GM12878 (cell line): ENCODE measurements at regions not wholly inside any gene's neighbourhood (a gene's known extent, or its start where the extent isn't known, plus 50 kb on each side); places are given as distances from the start of the nearest gene placed in this dataset.

Experiments used
- ATAC-seq: fragments of 200-7000 bp; cut with Tn5 transposase; 3 replicates; pipeline ENCODE4 v1.9.1; 2020; ENCODE audit warnings: mild to moderate bottlenecking, moderate library complexity
- BruUV-seq: library from RNA; stranded (reverse); fragments of 400-500 nt; replicated peaks from 2 replicates; lab custom pipeline; 2021; lab: Mats Ljungman, UMichigan
- CTCF ChIA-PET: fragments of 300-600 bp; sonication (Branson Sonifier 250); formaldehyde crosslinking; extraction: SDS; loops from one replicate; lab custom pipeline; 2021; ENCODE audit warnings: inconsistent platforms; lab: Yijun Ruan, JAX
- POLR2A ChIA-PET: fragments of 350-600 bp; formaldehyde crosslinking; extraction: SDS; loops from one replicate; lab custom pipeline; 2021; ENCODE audit warnings: inconsistent platforms; lab: Charles Lee
- RAD21 ChIA-PET: fragments of 300-600 bp; sonication (Branson Sonifier 250); formaldehyde crosslinking; loops from one replicate; lab custom pipeline; 2023; ENCODE audit warnings: antibody characterized with exemption; ENCODE audit not compliant: unreplicated experiment; lab: Charles Lee
- SMC1A ChIA-PET: fragments of 300-600 bp; sonication (Branson Sonifier 250); formaldehyde crosslinking; loops from one replicate; lab custom pipeline; 2023; ENCODE audit not compliant: unreplicated experiment, uncharacterized antibody; lab: Charles Lee
- DNase-seq: peaks from one replicate; pipeline ENCODE4 v3.0.0-alpha.2; 2011; ENCODE audit warnings: low read depth, low spot score
- FAIRE-seq: peaks from 3 replicates; lab custom pipeline; 2011; peaks lifted over from hg19 to GRCh38; lab: Jason Lieb, UNC
- H2AFZ ChIP-seq: 2 replicates; pipeline ENCODE4 v1.6.0; 2011; ENCODE audit warnings: low read depth, low read length, control low read depth; ENCODE audit not compliant: control insufficient read depth
- H3K27ac ChIP-seq: 2 replicates; pipeline ENCODE4 v1.5.1; 2011; ENCODE audit warnings: control low read depth; ENCODE audit not compliant: control insufficient read depth, insufficient read depth
- H3K27me3 ChIP-seq, 2 experiments: replicated peaks in 1 of 2; 2 replicates each; pipeline versions ENCODE4 v1.6.0 to v1.6.1; 2011; ENCODE audit warnings: low read length in 1 of 2; ENCODE audit not compliant: control insufficient read depth in 2 of 2, insufficient read depth in 2 of 2
- H3K36me3 ChIP-seq, 2 experiments: 2 replicates each; pipeline ENCODE4 v1.5.1; 2011; ENCODE audit warnings: low read length in 1 of 2; ENCODE audit not compliant: control insufficient read depth in 2 of 2, insufficient read depth in 2 of 2
- H3K4me1 ChIP-seq: 2 replicates; pipeline ENCODE4 v1.6.1; 2011; ENCODE audit warnings: mild to moderate bottlenecking, low read length, moderate library complexity, mixed read lengths; ENCODE audit not compliant: control insufficient read depth, insufficient read depth
- H3K4me2 ChIP-seq: 2 replicates; pipeline ENCODE4 v1.6.0; 2011; ENCODE audit warnings: control low read depth; ENCODE audit not compliant: control insufficient read depth, insufficient read depth
- H3K4me3 ChIP-seq: fragments of 200-600 bp; sonication (generic); 2 replicates; pipeline ENCODE4 v1.5.1; 2016
- H3K79me2 ChIP-seq: 2 replicates; pipeline ENCODE4 v1.6.0; 2011; ENCODE audit warnings: low read length; ENCODE audit not compliant: control insufficient read depth, insufficient read depth
- H3K9ac ChIP-seq: 2 replicates; pipeline ENCODE4 v1.8.0; 2011; ENCODE audit warnings: low read length, control low read depth, mixed read lengths; ENCODE audit not compliant: control insufficient read depth, insufficient read depth
- H3K9me3 ChIP-seq: replicated peaks from 3 replicates; pipeline ENCODE4 v1.5.1; 2011; ENCODE audit warnings: mild to moderate bottlenecking, low read length; ENCODE audit not compliant: control insufficient read depth, insufficient read depth
- H4K20me1 ChIP-seq: 2 replicates; pipeline ENCODE4 v1.6.0; 2011; ENCODE audit not compliant: control insufficient read depth, insufficient read depth
- EED ChIP-seq: sonication (generic); IDR thresholded peaks from 2 replicates; pipeline ENCODE4 v1.6.1; 2016; ENCODE audit warnings: antibody characterized with exemption, low read depth
- IRF5 ChIP-seq: fragments of 450-650 bp; IDR thresholded peaks from 2 replicates; pipeline ENCODE4 v1.6.1; 2017; ENCODE audit warnings: borderline replicate concordance
- MAX ChIP-seq: IDR thresholded peaks from 2 replicates; pipeline ENCODE4 v1.6.1; 2012; ENCODE audit warnings: low read depth, low read length, improper control_type of control experiment
- NR2C2 ChIP-seq: IDR thresholded peaks from 2 replicates; pipeline ENCODE4 v1.6.1; 2011; ENCODE audit warnings: borderline replicate concordance, low read depth; ENCODE audit not compliant: control insufficient read depth, insufficient read length
- PBX3 ChIP-seq: IDR thresholded peaks from 2 replicates; pipeline ENCODE4 v1.6.1; 2011; ENCODE audit warnings: mild to moderate bottlenecking, low read depth, low read length, moderate library complexity; ENCODE audit not compliant: insufficient replicate concordance
- PRDM15 ChIP-seq: fragments of 450-650 bp; formaldehyde crosslinking; IDR thresholded peaks from 2 replicates; pipeline ENCODE4 v1.4.0; 2020; ENCODE audit warnings: mild to moderate bottlenecking, moderate library complexity
- RUNX3 ChIP-seq: IDR thresholded peaks from 2 replicates; pipeline ENCODE4 v1.6.1; 2012; ENCODE audit warnings: low read length, inconsistent platforms
- SUZ12 ChIP-seq: fragments of 200-600 bp; sonication (generic); IDR thresholded peaks from one replicate; pipeline ENCODE4 v1.6.1; 2018; ENCODE audit warnings: antibody characterized with exemption, mild to moderate bottlenecking; ENCODE audit not compliant: unreplicated experiment
- TCF3 ChIP-seq: IDR thresholded peaks from 2 replicates; pipeline ENCODE4 v1.6.1; 2012; ENCODE audit warnings: low read depth, mild to moderate bottlenecking, low read length, borderline replicate concordance; ENCODE audit not compliant: insufficient read depth
- USF1 ChIP-seq: IDR thresholded peaks from 2 replicates; pipeline ENCODE4 v1.6.1; 2011; ENCODE audit warnings: borderline replicate concordance, low read depth, mild to moderate bottlenecking, moderate library complexity, mixed read lengths, low read length; ENCODE audit not compliant: insufficient read depth; ENCODE audit errors: extremely low read length
- ZBTB11 ChIP-seq: fragments of 450-650 bp; formaldehyde crosslinking; IDR thresholded peaks from 2 replicates; pipeline ENCODE4 v1.5.0; 2022; ENCODE audit warnings: mild to moderate bottlenecking, missing genetic modification characterization
- ZNF622 ChIP-seq: fragments of 450-650 bp; IDR thresholded peaks from 2 replicates; pipeline ENCODE4 v1.6.1; 2017; ENCODE audit warnings: mild to moderate bottlenecking, inconsistent platforms
- whole genome bisulfite sequencing: methylation state at CpG from one replicate; pipeline ENCODE4 v1.1.6; 2016; ENCODE audit warnings: low lambda C conversion rate; ENCODE audit not compliant: insufficient replicate concordance, insufficient coverage; ENCODE audit errors: missing lambda C conversion rate; 5-methylcytosine and 5-hydroxymethylcytosine counted together
- in situ Hi-C: fragments of 300-500 bp; cut with MboI; formaldehyde crosslinking; loops from 9 replicates; pipeline ENCODE4 v1.14.3; 2018; ENCODE audit warnings: mixed read lengths
- intact Hi-C: fragments of 100-400 bp; cut with micrococcal nuclease; formaldehyde crosslinking; loops from one replicate; pipeline ENCODE4 v1.14.2; 2022; ENCODE audit not compliant: unreplicated experiment

- H3K9ac ChIP-seq = no peak overlapping the region
- no peak for ATAC-seq
- no peak overlapping the region for H3K4me3 ChIP-seq
- no peak overlapping the region for H3K4me2 ChIP-seq
- ChIA-PET POLR2A (no interaction called here), RAD21 (no interaction called here), CTCF (interaction anchor here (1.0 kb wide), 1 partner anchor 157 kb away, joined by 3 read pairs; no protein-coding TSS in a partner anchor), SMC1A (interaction anchor here (0.7 kb wide), 1 partner anchor 16 kb away, joined by 3 read pairs; no protein-coding TSS in a partner anchor)
- no peak for DNase-seq
- H4K20me1 ChIP-seq = no peaks in the 10 kb centered on the region
- H3K4me1 ChIP-seq = no peaks in the 10 kb centered on the region
- 53% methylated on average over 1 of the region's 1 CpG for WGBS
- no peaks in the 10 kb centered on the region for H3K79me2 ChIP-seq
- no peak overlapping the region for H2AFZ ChIP-seq
- FAIRE-seq = no peak
- no peaks in the 10 kb centered on the region for H3K27me3 ChIP-seq
- TF ChIP-seq IRF5 (no peak), SUZ12 (no peak), EED (no peak), PBX3 (no peak), ZNF622 (no peak), ZBTB11 (CRISPR knock-in tag) (no peak), RUNX3 (no peak), PRDM15 (no peak), USF1 (no peak), NR2C2 (no peak), TCF3 (no peak), MAX (no peak)
- H3K9me3 ChIP-seq = no peaks in the 10 kb centered on the region; the same call in 1 of the 3 replicates
- no TSS peak for BruUV-seq
- intact Hi-C loops = no loop called here
- no peak overlapping the region for H3K27ac ChIP-seq
- H3K36me3 ChIP-seq = no peaks in the 10 kb centered on the region
- in situ Hi-C loops = no loop called here
These were observed 65.5 kb downstream of the MSTN start for GRCh38 chr2:189997016-189997415.
